Thoracic aorta (tissue), 2 donors: ENCODE measurements at regions not wholly inside any gene's neighbourhood (a gene's known extent, or its start where the extent isn't known, plus 50 kb on each side); places are given as distances from the start of the nearest gene placed in this dataset.

Experiments
- ATAC-seq: fragments of 150-250 bp; one replicate; pipeline ENCODE4 v1.8.0; 2017; ENCODE audit warnings: low read depth; ENCODE audit not compliant: insufficient number of reproducible peaks, low FRiP score
- DNase-seq: peaks from one replicate; pipeline ENCODE4 v3.0.0-alpha.2; 2020; ENCODE audit warnings: low spot score
- H3K27ac ChIP-seq, 2 donors: fragments of 200-600 bp; sonication (generic); 1 replicate in 1 of 2; 2 replicates in 1 of 2; pipeline ENCODE4 v1.5.1; 2016; ENCODE audit warnings: mild to moderate bottlenecking in 2 of 2, moderate library complexity in 2 of 2
- H3K27me3 ChIP-seq: fragments of 200-600 bp; sonication (generic); replicated peaks from 2 replicates; pipeline ENCODE4 v1.6.0; 2016; ENCODE audit warnings: mild to moderate bottlenecking; ENCODE audit not compliant: insufficient read depth
- H3K36me3 ChIP-seq: fragments of 200-600 bp; sonication (generic); one replicate; pipeline ENCODE4 v1.5.1; 2016
- H3K4me1 ChIP-seq, 2 donors: fragments of 200-600 bp; sonication (generic); 1 replicate in 1 of 2; 2 replicates in 1 of 2; pipeline versions ENCODE4 v1.5.1 to v1.6.0; 2016; ENCODE audit warnings: low read depth in 2 of 2, mild to moderate bottlenecking in 1 of 2; ENCODE audit not compliant: control insufficient read depth in 1 of 2
- H3K4me3 ChIP-seq: fragments of 200-600 bp; sonication (generic); 2 replicates; pipeline ENCODE4 v1.5.1; 2016; ENCODE audit warnings: mild to moderate bottlenecking
- H3K9me3 ChIP-seq: fragments of 200-600 bp; sonication (generic); 2 replicates; pipeline ENCODE4 v1.5.1; 2016
- TF ChIP-seq, protein P1 (sequence below): fragments of 200-600 bp; sonication (generic); IDR thresholded peaks from one replicate; pipeline ENCODE4 v1.5.1; 2019; ENCODE audit warnings: antibody characterized with exemption

DNA sequence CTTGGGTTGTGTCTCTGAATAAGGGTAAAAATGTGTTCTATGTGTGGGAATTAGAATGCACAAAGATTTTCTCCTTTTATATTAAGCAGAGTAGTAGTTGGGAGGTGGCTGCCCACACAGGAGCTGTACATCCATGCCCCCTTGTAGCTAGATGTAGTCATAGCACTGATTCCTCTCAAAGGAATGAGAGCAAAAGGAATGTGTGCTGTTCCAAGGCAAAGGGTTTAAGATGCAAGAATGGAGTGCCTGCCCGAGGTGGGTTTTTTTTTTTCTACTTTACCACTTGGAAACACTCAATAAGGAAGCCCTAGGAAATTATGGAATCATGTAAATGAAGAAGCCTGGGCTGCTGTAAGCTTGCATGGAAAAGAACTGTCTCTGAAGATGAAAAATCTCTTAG, 2183.2 kb upstream of the AGA start:
- TF ChIP-seq, protein P1, sequence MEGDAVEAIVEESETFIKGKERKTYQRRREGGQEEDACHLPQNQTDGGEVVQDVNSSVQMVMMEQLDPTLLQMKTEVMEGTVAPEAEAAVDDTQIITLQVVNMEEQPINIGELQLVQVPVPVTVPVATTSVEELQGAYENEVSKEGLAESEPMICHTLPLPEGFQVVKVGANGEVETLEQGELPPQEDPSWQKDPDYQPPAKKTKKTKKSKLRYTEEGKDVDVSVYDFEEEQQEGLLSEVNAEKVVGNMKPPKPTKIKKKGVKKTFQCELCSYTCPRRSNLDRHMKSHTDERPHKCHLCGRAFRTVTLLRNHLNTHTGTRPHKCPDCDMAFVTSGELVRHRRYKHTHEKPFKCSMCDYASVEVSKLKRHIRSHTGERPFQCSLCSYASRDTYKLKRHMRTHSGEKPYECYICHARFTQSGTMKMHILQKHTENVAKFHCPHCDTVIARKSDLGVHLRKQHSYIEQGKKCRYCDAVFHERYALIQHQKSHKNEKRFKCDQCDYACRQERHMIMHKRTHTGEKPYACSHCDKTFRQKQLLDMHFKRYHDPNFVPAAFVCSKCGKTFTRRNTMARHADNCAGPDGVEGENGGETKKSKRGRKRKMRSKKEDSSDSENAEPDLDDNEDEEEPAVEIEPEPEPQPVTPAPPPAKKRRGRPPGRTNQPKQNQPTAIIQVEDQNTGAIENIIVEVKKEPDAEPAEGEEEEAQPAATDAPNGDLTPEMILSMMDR, result no peak

GRCh38 chr4:179626687-179627086, 2184.4 kb upstream of the AGA start:
- no peaks in the 10 kb centered on the region for H3K4me1 ChIP-seq
- no peak for DNase-seq
- H3K27ac ChIP-seq, result no peak overlapping the region
- H3K36me3 ChIP-seq, result no peaks in the 10 kb centered on the region
- H3K9me3 ChIP-seq, result no peaks in the 10 kb centered on the region
- H3K27me3 ChIP-seq, result no peaks in the 10 kb centered on the region
- TF ChIP-seq, protein P1, result no peak
- no peak for ATAC-seq
- no peak overlapping the region for H3K4me3 ChIP-seq

More for the DNA sequence above, 2183.2 kb upstream of the AGA start:
- no peaks in the 10 kb centered on the region for H3K27me3 ChIP-seq
- no peaks in the 10 kb centered on the region for H3K4me1 ChIP-seq
- H3K9me3 ChIP-seq, result no peaks in the 10 kb centered on the region
- ATAC-seq (no peak), DNase-seq (no peak)
- no peaks in the 10 kb centered on the region for H3K36me3 ChIP-seq
- no peak overlapping the region for H3K4me3 ChIP-seq
- no peak overlapping the region for H3K27ac ChIP-seq

DNA sequence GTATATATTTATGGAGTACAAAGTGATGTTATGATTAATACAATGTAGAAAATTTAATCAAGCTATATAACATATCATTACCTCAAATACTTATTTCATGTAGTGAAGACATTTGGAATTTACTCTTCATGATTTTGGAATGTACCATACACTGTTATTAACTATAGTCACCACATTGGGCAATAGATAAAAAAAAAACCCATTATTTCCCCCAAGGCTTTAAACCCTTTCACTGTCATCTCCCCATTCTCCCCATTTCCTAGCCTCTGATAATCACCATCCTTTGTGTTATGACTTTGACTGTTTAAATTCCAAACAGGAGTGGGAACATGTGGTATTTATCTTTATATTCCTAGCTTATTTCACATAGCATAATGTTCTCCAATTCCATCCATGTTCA, 2189.1 kb upstream of the AGA start:
- Histone ChIP-seq H3K9me3 (no peaks in the 10 kb centered on the region), H3K36me3 (no peaks in the 10 kb centered on the region), H3K27me3 (no peaks in the 10 kb centered on the region), H3K27ac (no peak overlapping the region), H3K4me1 (no peaks in the 10 kb centered on the region), H3K4me3 (no peak overlapping the region)
- TF ChIP-seq, protein P1, result no peak
- no peak for DNase-seq
- no peak for ATAC-seq

DNA sequence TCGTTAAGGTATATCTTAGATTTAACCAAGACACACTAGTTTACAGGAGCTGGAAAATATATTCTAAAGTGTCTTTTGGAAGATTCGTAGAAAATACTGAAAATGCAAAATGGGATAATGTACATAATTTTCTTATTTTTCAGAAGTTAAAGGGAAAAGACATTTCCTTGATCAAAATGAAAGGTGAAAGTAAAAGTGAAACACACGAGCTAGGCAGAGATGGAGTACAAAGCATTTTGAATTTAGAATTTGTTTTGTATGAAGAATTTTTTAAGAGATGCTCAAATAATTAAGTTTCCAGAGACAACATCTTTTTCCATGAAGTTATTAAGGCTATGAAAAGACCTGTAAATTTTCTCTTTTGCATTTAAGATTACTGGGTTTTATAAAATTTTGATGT, 2192.6 kb upstream of the AGA start:
- H3K4me3 ChIP-seq, result no peak overlapping the region
- ATAC-seq, result no peak
- H3K27ac ChIP-seq, result no peak overlapping the region
- no peaks in the 10 kb centered on the region for H3K9me3 ChIP-seq
- H3K36me3 ChIP-seq, result no peaks in the 10 kb centered on the region
- no peaks in the 10 kb centered on the region for H3K27me3 ChIP-seq
- H3K4me1 ChIP-seq, result no peaks in the 10 kb centered on the region
- TF ChIP-seq, protein P1, result no peak
- DNase-seq, result no peak

GRCh38 chr4:179662522-179662921, 2220.3 kb upstream of the AGA start:
- ATAC-seq, result no peak
- no peaks in the 10 kb centered on the region for H3K36me3 ChIP-seq
- H3K9me3 ChIP-seq, result no peaks in the 10 kb centered on the region
- H3K27me3 ChIP-seq, result no peaks in the 10 kb centered on the region
- no peaks in the 10 kb centered on the region for H3K4me1 ChIP-seq
- TF ChIP-seq, protein P1, result no peak
- DNase-seq, result no peak
- H3K4me3 ChIP-seq, result no peak overlapping the region
- no peak overlapping the region for H3K27ac ChIP-seq
